Activated CD8-positive, alpha-beta T cell treated with anti-CD3 and anti-CD28 coated beads for 36 hours (primary cell): ENCODE measurements at regions not wholly inside any gene's neighbourhood (a gene's known extent, or its start where the extent isn't known, plus 50 kb on each side); places are given as distances from the start of the nearest gene placed in this dataset.
"Not testable (repeated sequence)": the region's sequence is repeated elsewhere in the genome, so short reads cannot be mapped to it uniquely, and the experiment has no call there.

Experiments
- ATAC-seq: fragments of 200-7000 bp; cut with Tn5 transposase; one replicate; pipeline ENCODE4 v1.10.0; 2021; ENCODE audit warnings: mild to moderate bottlenecking, moderate library complexity
- CTCF ChIA-PET: fragments of 350-600 bp; sonication (Branson Sonifier 250); formaldehyde crosslinking; loops from one replicate; lab custom pipeline; 2021; ENCODE audit warnings: antibody characterized with exemption; lab: Charles Lee
- POLR2A ChIA-PET: fragments of 350-600 bp; sonication (Branson Sonifier 250); formaldehyde crosslinking; loops from one replicate; lab custom pipeline; 2021; ENCODE audit warnings: antibody characterized with exemption; lab: Charles Lee
- DNase-seq: peaks from one replicate; pipeline ENCODE4 v3.0.0-alpha.2; 2020
- H3K27ac Mint-ChIP-seq: one replicate; pipeline ENCODE4 v1.8.0; 2021; ENCODE audit warnings: mild to moderate bottlenecking, mixed read lengths
- H3K27me3 Mint-ChIP-seq: one replicate; pipeline ENCODE4 v1.8.0; 2021; ENCODE audit warnings: mixed read lengths
- H3K36me3 Mint-ChIP-seq: one replicate; pipeline ENCODE4 v1.8.0; 2021; ENCODE audit warnings: low read depth, mixed read lengths
- H3K4me1 Mint-ChIP-seq: one replicate; pipeline ENCODE4 v1.8.0; 2021; ENCODE audit warnings: low read depth, mixed read lengths
- H3K4me3 Mint-ChIP-seq: one replicate; pipeline ENCODE4 v1.8.0; 2021; ENCODE audit warnings: mild to moderate bottlenecking, moderate library complexity, mixed read lengths
- H3K9me3 Mint-ChIP-seq: one replicate; pipeline ENCODE4 v1.8.0; 2021; ENCODE audit warnings: mixed read lengths
- intact Hi-C: fragments of 100-400 bp; cut with micrococcal nuclease; formaldehyde crosslinking; loops from one replicate; pipeline ENCODE4 v1.10.0; 2022
- TF ChIP-seq, protein P1 (sequence below): fragments of 200-600 bp; IDR thresholded peaks from one replicate; pipeline ENCODE4 v1.8.0; 2022; ENCODE audit warnings: antibody characterized with exemption, mild to moderate bottlenecking

DNA sequence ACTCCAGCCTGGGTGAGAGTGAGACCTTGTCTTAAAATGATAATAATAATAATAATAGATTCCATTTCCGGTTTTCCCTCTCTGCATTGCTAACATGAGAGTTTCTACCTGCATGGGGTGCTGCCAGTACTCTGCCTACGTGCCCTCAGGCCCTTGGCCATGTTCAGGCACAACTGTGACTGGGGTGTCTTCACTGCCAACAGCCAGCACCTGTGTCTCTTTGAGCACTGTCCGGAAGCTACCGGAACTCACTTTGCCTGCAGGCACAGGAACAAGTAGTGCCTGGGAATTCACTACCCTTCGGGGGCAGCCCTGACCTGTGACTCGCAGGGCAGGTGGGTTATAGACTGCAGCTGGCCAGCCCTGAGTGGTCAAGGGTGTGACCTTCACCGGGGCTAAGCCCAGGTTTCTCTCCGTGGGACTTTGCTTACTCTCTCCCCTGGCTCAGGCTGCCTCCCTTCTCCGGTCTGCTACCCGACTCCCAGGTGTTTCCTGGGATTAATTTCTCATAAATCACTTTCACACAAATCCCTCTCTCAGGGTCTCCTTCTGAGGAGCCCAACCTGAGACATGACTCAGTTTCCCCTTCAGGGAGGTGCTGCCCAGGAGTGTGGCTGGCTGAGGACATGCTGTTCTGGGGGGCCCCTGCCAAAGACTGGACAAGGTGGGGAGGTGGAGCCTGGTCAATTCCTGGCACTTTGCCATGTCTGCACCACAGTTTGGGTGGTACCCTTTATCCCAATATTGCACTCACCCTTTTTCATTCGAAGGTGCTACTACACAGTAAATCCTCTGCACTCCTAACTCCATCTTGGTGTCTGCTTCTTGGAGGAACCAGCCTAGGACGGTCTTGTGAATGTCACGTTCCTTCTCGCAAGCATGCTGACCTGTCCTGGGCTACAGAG is 79.5 kb upstream of the RALGAPA2 start:
- Mint-ChIP-seq H3K4me1 (no peaks in the 10 kb centered on the region), H3K27me3 (peaks cover 8% of the 10 kb centered on the region), H3K9me3 (peaks cover 3% of the 10 kb centered on the region), H3K4me3 (no peak overlapping the region), H3K36me3 (no peaks in the 10 kb centered on the region), H3K27ac (no peak overlapping the region)
- no peak for ATAC-seq
- POLR2A ChIA-PET, result no interaction called here
- no peak for DNase-seq
- TF ChIP-seq, protein P1, sequence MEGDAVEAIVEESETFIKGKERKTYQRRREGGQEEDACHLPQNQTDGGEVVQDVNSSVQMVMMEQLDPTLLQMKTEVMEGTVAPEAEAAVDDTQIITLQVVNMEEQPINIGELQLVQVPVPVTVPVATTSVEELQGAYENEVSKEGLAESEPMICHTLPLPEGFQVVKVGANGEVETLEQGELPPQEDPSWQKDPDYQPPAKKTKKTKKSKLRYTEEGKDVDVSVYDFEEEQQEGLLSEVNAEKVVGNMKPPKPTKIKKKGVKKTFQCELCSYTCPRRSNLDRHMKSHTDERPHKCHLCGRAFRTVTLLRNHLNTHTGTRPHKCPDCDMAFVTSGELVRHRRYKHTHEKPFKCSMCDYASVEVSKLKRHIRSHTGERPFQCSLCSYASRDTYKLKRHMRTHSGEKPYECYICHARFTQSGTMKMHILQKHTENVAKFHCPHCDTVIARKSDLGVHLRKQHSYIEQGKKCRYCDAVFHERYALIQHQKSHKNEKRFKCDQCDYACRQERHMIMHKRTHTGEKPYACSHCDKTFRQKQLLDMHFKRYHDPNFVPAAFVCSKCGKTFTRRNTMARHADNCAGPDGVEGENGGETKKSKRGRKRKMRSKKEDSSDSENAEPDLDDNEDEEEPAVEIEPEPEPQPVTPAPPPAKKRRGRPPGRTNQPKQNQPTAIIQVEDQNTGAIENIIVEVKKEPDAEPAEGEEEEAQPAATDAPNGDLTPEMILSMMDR, result no peak
- CTCF ChIA-PET, result no interaction called here
- intact Hi-C loops, result no loop called here

DNA sequence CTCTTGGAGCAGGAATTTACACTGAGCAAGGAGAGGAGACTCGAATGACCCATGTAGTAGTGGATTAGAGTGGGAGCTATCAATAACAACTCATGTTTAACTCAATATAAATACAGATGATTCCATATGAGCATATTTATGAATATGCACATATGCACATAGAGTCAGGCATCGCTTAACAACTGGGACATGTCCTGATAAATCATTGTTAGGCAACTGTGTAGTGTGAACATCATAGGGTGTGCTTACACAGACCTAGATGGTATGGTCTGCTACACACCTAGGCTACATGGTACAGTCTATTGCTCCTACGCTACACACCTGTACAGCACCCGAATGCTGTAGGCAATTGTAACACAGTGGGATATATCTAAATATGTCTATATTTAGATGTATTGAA is 75.9 kb upstream of the RALGAPA2 start:
- intact Hi-C loops, result no loop called here
- TF ChIP-seq, protein P1, result no peak
- ChIA-PET CTCF (no interaction called here), POLR2A (no interaction called here)
- no peak overlapping the region for H3K4me3 Mint-ChIP-seq
- H3K36me3 Mint-ChIP-seq, result no peaks in the 10 kb centered on the region
- H3K27me3 Mint-ChIP-seq, result peaks cover 10% of the 10 kb centered on the region
- H3K4me1 Mint-ChIP-seq, result no peaks in the 10 kb centered on the region
- no peak overlapping the region for H3K27ac Mint-ChIP-seq
- H3K9me3 Mint-ChIP-seq, result peaks cover 5% of the 10 kb centered on the region
- no peak for DNase-seq
- no peak for ATAC-seq

DNA sequence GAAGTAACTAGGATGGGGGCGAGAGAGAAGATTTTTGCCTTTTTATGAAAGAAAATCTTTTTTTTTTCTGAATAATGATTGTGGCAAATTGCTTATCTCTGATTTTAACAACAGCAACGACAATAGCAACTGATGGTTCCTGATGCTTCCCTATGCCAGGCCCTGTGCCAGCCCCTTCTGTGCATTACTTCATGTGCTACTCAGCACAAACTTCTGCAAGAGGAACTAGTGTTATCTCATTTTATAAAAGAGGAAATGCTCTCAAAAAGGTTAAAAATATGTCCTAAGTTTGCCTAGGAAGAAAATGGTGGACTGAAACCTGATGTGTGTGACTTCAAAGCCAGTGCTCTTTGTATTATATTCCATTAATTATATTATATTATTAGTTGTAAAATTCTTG is 74.0 kb upstream of the RALGAPA2 start:
- ChIA-PET POLR2A (no interaction called here), CTCF (no interaction called here)
- no peak overlapping the region for H3K4me3 Mint-ChIP-seq
- TF ChIP-seq, protein P1, result no peak
- intact Hi-C loops, result no loop called here
- peaks cover 10% of the 10 kb centered on the region for H3K27me3 Mint-ChIP-seq
- ATAC-seq, result no peak
- no peaks in the 10 kb centered on the region for H3K36me3 Mint-ChIP-seq
- DNase-seq, result no peak
- H3K4me1 Mint-ChIP-seq, result no peaks in the 10 kb centered on the region
- no peak overlapping the region for H3K27ac Mint-ChIP-seq
- peaks cover 5% of the 10 kb centered on the region for H3K9me3 Mint-ChIP-seq

DNA sequence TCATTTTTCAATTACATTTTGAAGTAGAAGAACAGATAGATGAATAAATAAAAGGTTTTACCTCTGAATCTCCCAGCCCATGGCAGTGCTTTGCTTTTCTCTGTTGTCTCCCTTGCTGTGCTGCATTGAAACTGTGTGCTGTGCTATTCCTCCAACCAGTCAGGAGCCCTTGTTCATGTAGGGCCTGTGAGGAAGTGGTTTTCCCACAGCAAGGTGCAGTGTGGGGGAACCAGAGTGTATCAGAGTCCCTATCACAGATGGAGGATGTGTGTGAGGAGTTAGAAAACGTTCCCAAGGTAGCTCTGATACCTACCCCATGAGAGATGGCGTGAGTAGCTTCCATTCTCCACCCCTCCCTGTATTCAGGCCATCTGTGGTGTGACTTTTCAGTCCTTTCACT is 72.8 kb upstream of the RALGAPA2 start:
- Mint-ChIP-seq H3K4me1 (no peaks in the 10 kb centered on the region), H3K27ac (no peak overlapping the region), H3K36me3 (no peaks in the 10 kb centered on the region), H3K4me3 (no peak overlapping the region), H3K27me3 (peaks cover 10% of the 10 kb centered on the region), H3K9me3 (peaks cover 5% of the 10 kb centered on the region)
- DNase-seq (no peak), ATAC-seq (no peak)
- POLR2A ChIA-PET, result no interaction called here
- intact Hi-C loops, result no loop called here
- CTCF ChIA-PET, result interaction anchor here (0.6 kb wide), 1 partner anchor 123 kb away, joined by 3 read pairs; no protein-coding TSS in a partner anchor
- TF ChIP-seq, protein P1, result no peak

DNA sequence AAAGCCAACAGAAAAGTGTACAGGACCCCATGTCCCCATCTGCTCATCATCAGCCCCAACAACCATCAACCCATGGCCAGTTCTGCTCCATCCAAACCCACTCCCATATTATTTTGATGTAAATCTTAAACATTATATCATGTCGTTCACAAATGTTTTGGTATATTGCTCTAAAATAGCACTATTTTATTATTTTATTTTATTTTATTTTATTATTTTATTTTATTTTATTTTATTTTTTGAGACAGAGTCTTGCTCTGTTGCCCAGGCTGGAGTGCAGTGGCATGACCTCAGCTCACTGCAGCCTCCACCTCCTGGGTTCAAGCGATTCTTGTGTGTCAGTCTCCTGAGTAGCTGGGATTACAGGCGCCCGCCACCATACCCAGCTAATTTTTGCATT is 72.0 kb upstream of the RALGAPA2 start:
- H3K27me3 Mint-ChIP-seq, ATAC-seq, H3K4me1 Mint-ChIP-seq, H3K9me3 Mint-ChIP-seq, H3K36me3 Mint-ChIP-seq, H3K4me3 Mint-ChIP-seq, intact Hi-C loops, H3K27ac Mint-ChIP-seq, POLR2A ChIA-PET, DNase-seq: not testable (repeated sequence)
- CTCF ChIA-PET, result interaction anchor here (1.3 kb wide), 1 partner anchor 24 kb away, joined by 3 read pairs; no protein-coding TSS in a partner anchor
